ENCODE measurements at regions not wholly inside any gene's neighbourhood (a gene's known extent, or its start where the extent isn't known, plus 50 kb on each side); places are given as distances from the start of the nearest gene placed in this dataset.

GRCh38 chr18:10184776-10185175 lies 269.7 kb upstream of the APCDD1 start:
- TF ChIP-seq CTCF (IDR thresholded peaks at IDR 0.05), result no peak
- Histone ChIP-seq H3K9me3 (no peaks in the 10 kb centered on the region), H3K4me3 (no peak overlapping the region), H3K4me1 (ENCODE audit: low read depth) (no peaks in the 10 kb centered on the region), H3K36me3 (ENCODE audit: low read depth) (no peaks in the 10 kb centered on the region)
- ATAC-seq (no peak), DNase-seq (no peak)
- intact Hi-C loops (cut with DNase I, micrococcal nuclease), result no loop called here

GRCh38 chr18:10188971-10189810 lies 265.2 kb upstream of the APCDD1 start:
- intact Hi-C loops (cut with DNase I, micrococcal nuclease), result no loop called here
- no peak for ATAC-seq

GRCh38 chr18:10190564-10190963 lies 263.9 kb upstream of the APCDD1 start:
- Histone ChIP-seq H3K4me3 (no peak overlapping the region), H3K9me3 (no peaks in the 10 kb centered on the region), H3K4me1 (ENCODE audit: low read depth) (no peaks in the 10 kb centered on the region), H3K36me3 (ENCODE audit: low read depth) (no peaks in the 10 kb centered on the region)
- intact Hi-C loops (cut with DNase I, micrococcal nuclease), result no loop called here
- no peak for ATAC-seq
- no peak for TF ChIP-seq CTCF (IDR thresholded peaks at IDR 0.05)
- DNase-seq, result no peak

More at GRCh38 chr18:10188971-10189810, 265.2 kb upstream of the APCDD1 start:
- no peaks in the 10 kb centered on the region for H3K4me1 ChIP-seq (ENCODE audit: low read depth)
- DNase-seq, result no peak
- no peaks in the 10 kb centered on the region for H3K36me3 ChIP-seq (ENCODE audit: low read depth)
- TF ChIP-seq CTCF (IDR thresholded peaks at IDR 0.05), result no peak
- H3K9me3 ChIP-seq, result no peaks in the 10 kb centered on the region
- no peak overlapping the region for H3K4me3 ChIP-seq

GRCh38 chr18:10193444-10193843 lies 261.0 kb upstream of the APCDD1 start:
- H3K9me3 ChIP-seq, result no peaks in the 10 kb centered on the region
- DNase-seq (no peak), ATAC-seq (no peak)
- no peak overlapping the region for H3K4me3 ChIP-seq
- TF ChIP-seq CTCF (IDR thresholded peaks at IDR 0.05), result no peak
- no peaks in the 10 kb centered on the region for H3K36me3 ChIP-seq (ENCODE audit: low read depth)
- H3K4me1 ChIP-seq (ENCODE audit: low read depth), result no peaks in the 10 kb centered on the region
- intact Hi-C loops (cut with DNase I, micrococcal nuclease), result no loop called here

- ATAC-seq (no peak), DNase-seq (no peak)
- no peak overlapping the region for H3K4me3 ChIP-seq
- H3K4me1 ChIP-seq (ENCODE audit: low read depth), result no peaks in the 10 kb centered on the region
- no peaks in the 10 kb centered on the region for H3K9me3 ChIP-seq
- no peak for TF ChIP-seq CTCF (IDR thresholded peaks at IDR 0.05)
- intact Hi-C loops (cut with DNase I, micrococcal nuclease), result no loop called here
- no peaks in the 10 kb centered on the region for H3K36me3 ChIP-seq (ENCODE audit: low read depth)
Observed at GRCh38 chr18:10194592-10194991, 259.8 kb upstream of the APCDD1 start.
